Lung (tissue), 11 donors: ENCODE measurements at regions not wholly inside any gene's neighbourhood (a gene's known extent, or its start where the extent isn't known, plus 50 kb on each side); places are given as distances from the start of the nearest gene placed in this dataset.
A peak's percentile ranks its signal among the peaks of the same experiment; 100 is the strongest.
"Not testable (repeated sequence)": the region's sequence is repeated elsewhere in the genome, so short reads cannot be mapped to it uniquely, and the experiment has no call there.

Experiments
- ATAC-seq: fragments of 200-7000 bp; cut with Tn5 transposase; one replicate; pipeline ENCODE4 v1.9.1; 2020; ENCODE audit warnings: moderate number of reproducible peaks; ENCODE audit not compliant: insufficient read depth, low FRiP score
- DNase-seq, 3 donors: peaks; one replicate each; pipeline ENCODE4 v3.0.0-alpha.2; 2013 to 2017
- H3K27ac ChIP-seq, 2 donors: one replicate each; pipeline ENCODE4 v1.5.1; 2013; ENCODE audit warnings: mild to moderate bottlenecking in 2 of 2, moderate library complexity in 2 of 2, control low read depth in 1 of 2, inconsistent platforms in 1 of 2, low read depth in 1 of 2, low read length in 1 of 2
- H3K27me3 ChIP-seq, 3 donors: one replicate each; pipeline ENCODE4 v1.5.1; 2013; ENCODE audit warnings: low read length in 2 of 3; ENCODE audit not compliant: control insufficient read depth in 3 of 3, insufficient read depth in 3 of 3
- H3K36me3 ChIP-seq, 4 donors: one replicate each; pipeline ENCODE4 v1.5.1; 2013; ENCODE audit warnings: low read length in 4 of 4, mild to moderate bottlenecking in 1 of 4, moderate library complexity in 1 of 4; ENCODE audit not compliant: control insufficient read depth in 4 of 4, insufficient read depth in 4 of 4
- H3K4me1 ChIP-seq, 5 donors: one replicate each; pipeline ENCODE4 v1.5.1; 2013; ENCODE audit warnings: low read length in 5 of 5, mild to moderate bottlenecking in 2 of 5, moderate library complexity in 1 of 5; ENCODE audit not compliant: control insufficient read depth in 5 of 5, insufficient read depth in 5 of 5
- H3K4me3 ChIP-seq: one replicate; pipeline ENCODE4 v1.5.1; 2013; ENCODE audit warnings: mild to moderate bottlenecking, control low read depth, moderate library complexity
- H3K9ac ChIP-seq, 2 donors: one replicate each; pipeline ENCODE4 v1.5.1; 2013; ENCODE audit warnings: low read length in 2 of 2, control low read depth in 1 of 2; ENCODE audit not compliant: insufficient read depth in 1 of 2
- H3K9me3 ChIP-seq, 4 donors: one replicate each; pipeline ENCODE4 v1.5.1; 2013; ENCODE audit warnings: low read length in 3 of 4, mild to moderate bottlenecking in 1 of 4, moderate library complexity in 1 of 4; ENCODE audit not compliant: control insufficient read depth in 4 of 4, insufficient read depth in 3 of 4
- CTCF ChIP-seq: IDR thresholded peaks from 2 replicates; pipeline ENCODE4 v1.5.1; 2012; ENCODE audit warnings: mild to moderate bottlenecking; ENCODE audit errors: control extremely low read depth, extremely low read depth
- WGBS, 2 donors: extraction: QIAGEN DNeasy Blood & Tissue Kit; methylation state at CpG; one replicate each; pipeline ENCODE4 v1.1.7; 2013; 5-methylcytosine and 5-hydroxymethylcytosine counted together
- donor health status: control.
- donor health status: control.
- donor health status: Bipolar disorder and iron deficiency.
- donor health status: healthy.
- donor health status: DM: yes; HTN: yes; CAD: no.

GRCh38 chr9:75491533-75491932 lies 398.9 kb upstream of the PCSK5 start:
- Histone ChIP-seq H3K27me3 (no peaks in the 10 kb centered on the region), H3K36me3 (no peaks in the 10 kb centered on the region), H3K9ac (no peak overlapping the region), H3K27ac (no peak overlapping the region), H3K9me3 (no peaks in the 10 kb centered on the region), H3K4me3 (no peak overlapping the region), H3K4me1 (no peaks in the 10 kb centered on the region)
- TF ChIP-seq CTCF = no peak
- DNase-seq (no peak), ATAC-seq (no peak)
- WGBS, 2 donors = 27 to 43% methylated on average over 1 of the region's 1 CpG

GRCh38 chr9:75499812-75500211 lies 390.7 kb upstream of the PCSK5 start:
- DNase-seq (no peak), ATAC-seq (no peak)
- H3K27me3 ChIP-seq = no peaks in the 10 kb centered on the region
- no peaks in the 10 kb centered on the region for H3K4me1 ChIP-seq
- H3K27ac ChIP-seq = no peak overlapping the region
- TF ChIP-seq CTCF = no peak
- 77 to 86% methylated on average over 4 of the region's 4 CpGs for WGBS, 2 donors
- H3K36me3 ChIP-seq = no peaks in the 10 kb centered on the region
- H3K4me3 ChIP-seq = no peak overlapping the region
- no peak overlapping the region for H3K9ac ChIP-seq
- H3K9me3 ChIP-seq = no peaks in the 10 kb centered on the region

GRCh38 chr9:75500479-75500878 lies 390.0 kb upstream of the PCSK5 start:
- H3K36me3 ChIP-seq = no peaks in the 10 kb centered on the region
- H3K27me3 ChIP-seq = no peaks in the 10 kb centered on the region
- H3K4me1 ChIP-seq = no peaks in the 10 kb centered on the region
- no peak for TF ChIP-seq CTCF
- no peak overlapping the region for H3K9ac ChIP-seq
- DNase-seq (no peak), ATAC-seq (no peak)
- 19 to 26% methylated on average over 2 of the region's 2 CpGs for WGBS, 2 donors
- H3K4me3 ChIP-seq = no peak overlapping the region
- no peaks in the 10 kb centered on the region for H3K9me3 ChIP-seq
- no peak overlapping the region for H3K27ac ChIP-seq

GRCh38 chr9:75500940-75501339 lies 389.5 kb upstream of the PCSK5 start:
- 73 to 85% methylated on average over 3 of the region's 3 CpGs for WGBS, 2 donors
- peak in 2 of 3 donors; percentile 11 to 13 for DNase-seq
- not testable (repeated sequence) for H3K36me3 ChIP-seq, H3K9me3 ChIP-seq, H3K4me3 ChIP-seq, H3K27ac ChIP-seq, H3K4me1 ChIP-seq, H3K27me3 ChIP-seq, ATAC-seq, H3K9ac ChIP-seq
